WTC11 (cell line): ENCODE measurements at regions not wholly inside any gene's neighbourhood (a gene's known extent, or its start where the extent isn't known, plus 50 kb on each side); places are given as distances from the start of the nearest gene placed in this dataset.

ENCODE experiments used
- ATAC-seq: fragments of 200-7000 bp; cut with Tn5 transposase; 2 replicates; pipeline ENCODE4 v1.10.0; 2021; ENCODE audit warnings: mild to moderate bottlenecking, moderate library complexity
- CTCF ChIA-PET: fragments of 300-600 bp; sonication (Branson Sonifier 250); formaldehyde crosslinking; loops from one replicate; lab custom pipeline; 2021; ENCODE audit warnings: antibody characterized with exemption; lab: Charles Lee
- POLR2A ChIA-PET: fragments of 350-600 bp; sonication (Branson Sonifier 250); formaldehyde crosslinking; loops from one replicate; lab custom pipeline; 2021; ENCODE audit warnings: antibody characterized with exemption; lab: Charles Lee
- DNase-seq: peaks from one replicate; pipeline ENCODE4 v3.0.0; 2021; ENCODE audit warnings: low spot score
- H3K27ac Mint-ChIP-seq: 2 replicates; pipeline ENCODE4 v1.8.0; 2021; ENCODE audit warnings: mixed read lengths
- H3K27me3 Mint-ChIP-seq: 2 replicates; pipeline ENCODE4 v1.8.0; 2021; ENCODE audit warnings: low read depth, mild to moderate bottlenecking, moderate library complexity, mixed read lengths
- H3K36me3 Mint-ChIP-seq: 2 replicates; pipeline ENCODE4 v1.8.0; 2021; ENCODE audit warnings: mixed read lengths
- H3K4me1 Mint-ChIP-seq: 2 replicates; pipeline ENCODE4 v1.8.0; 2022; ENCODE audit warnings: mixed read lengths
- H3K4me3 Mint-ChIP-seq: 2 replicates; pipeline ENCODE4 v1.8.0; 2021; ENCODE audit warnings: mild to moderate bottlenecking, moderate library complexity, mixed read lengths
- H3K9me3 Mint-ChIP-seq: 2 replicates; pipeline ENCODE4 v1.8.0; 2021; ENCODE audit warnings: mixed read lengths
- CBFB ChIP-seq: sonication (generic); formaldehyde crosslinking; IDR thresholded peaks from 2 replicates; pipeline ENCODE4 v1.8.1; 2022; ENCODE audit warnings: mild to moderate bottlenecking, low read depth, missing genetic modification reagents
- CREM ChIP-seq: sonication (generic); formaldehyde crosslinking; IDR thresholded peaks from 2 replicates; pipeline ENCODE4 v1.8.1; 2022; ENCODE audit warnings: mild to moderate bottlenecking, missing genetic modification reagents, moderate library complexity
- ELF4 ChIP-seq: sonication (generic); formaldehyde crosslinking; IDR thresholded peaks from 2 replicates; pipeline ENCODE4 v1.8.1; 2022; ENCODE audit warnings: low read depth, mild to moderate bottlenecking, moderate library complexity, missing genetic modification reagents
- ERG ChIP-seq: fragments of 250-450 bp; sonication (Bioruptor Pico); IDR thresholded peaks from 2 replicates; pipeline ENCODE4 v1.8.0; 2021; ENCODE audit warnings: mild to moderate bottlenecking
- ETV6 ChIP-seq: sonication (generic); formaldehyde crosslinking; IDR thresholded peaks from 2 replicates; pipeline ENCODE4 v1.8.1; 2022; ENCODE audit warnings: mild to moderate bottlenecking, missing genetic modification reagents
- FOXP4 ChIP-seq: sonication (generic); formaldehyde crosslinking; IDR thresholded peaks from 2 replicates; pipeline ENCODE4 v1.8.0; 2022; ENCODE audit warnings: mild to moderate bottlenecking, missing genetic modification reagents
- GTF2I ChIP-seq: fragments of 250-450 bp; sonication (Bioruptor Pico); conservative IDR thresholded peaks from 2 replicates; pipeline ENCODE4 v1.4.0; 2021; ENCODE audit warnings: mild to moderate bottlenecking
- IRF1 ChIP-seq: sonication (generic); formaldehyde crosslinking; IDR thresholded peaks from 2 replicates; pipeline ENCODE4 v1.8.0; 2023; ENCODE audit warnings: missing genetic modification reagents
- JUN ChIP-seq: sonication (generic); formaldehyde crosslinking; IDR thresholded peaks from 2 replicates; pipeline ENCODE4 v1.8.0; 2023; ENCODE audit warnings: mild to moderate bottlenecking, missing genetic modification reagents
- MLX ChIP-seq: sonication (generic); formaldehyde crosslinking; IDR thresholded peaks from 2 replicates; pipeline ENCODE4 v1.8.1; 2023; ENCODE audit warnings: mild to moderate bottlenecking, missing genetic modification reagents, moderate library complexity
- MXD4 ChIP-seq: fragments of 250-450 bp; sonication (Bioruptor Pico); IDR thresholded peaks from 2 replicates; pipeline ENCODE4 v1.8.0; 2021; ENCODE audit warnings: mild to moderate bottlenecking, moderate library complexity, borderline replicate concordance
- MYBL2 ChIP-seq: sonication (generic); formaldehyde crosslinking; IDR thresholded peaks from 2 replicates; pipeline ENCODE4 v1.8.1; 2023; ENCODE audit warnings: mild to moderate bottlenecking, moderate library complexity, missing genetic modification reagents
- OVOL2 ChIP-seq: fragments of 250-450 bp; sonication (Bioruptor Pico); IDR thresholded peaks from 2 replicates; pipeline ENCODE4 v1.9.0; 2021; ENCODE audit warnings: mild to moderate bottlenecking, borderline replicate concordance
- PRRX2 ChIP-seq: fragments of 250-450 bp; sonication (Bioruptor Pico); IDR thresholded peaks from 2 replicates; pipeline ENCODE4 v1.8.0; 2021; ENCODE audit warnings: mild to moderate bottlenecking
- TP53 ChIP-seq: sonication (generic); formaldehyde crosslinking; IDR thresholded peaks from 2 replicates; pipeline ENCODE4 v1.8.1; 2023; ENCODE audit warnings: mild to moderate bottlenecking, missing genetic modification reagents
- ZBTB21 ChIP-seq: sonication (generic); formaldehyde crosslinking; IDR thresholded peaks from 2 replicates; pipeline ENCODE4 v1.8.1; 2023; ENCODE audit warnings: mild to moderate bottlenecking, missing genetic modification reagents, borderline replicate concordance
- ZNF138 ChIP-seq: sonication (generic); formaldehyde crosslinking; conservative IDR thresholded peaks from 2 replicates; pipeline ENCODE4 v1.8.1; 2022; ENCODE audit warnings: mild to moderate bottlenecking, moderate library complexity, missing genetic modification reagents
- TF ChIP-seq, protein P1 (sequence below): sonication (generic); formaldehyde crosslinking; IDR thresholded peaks from 2 replicates; pipeline ENCODE4 v1.8.1; 2022; ENCODE audit warnings: low read depth, missing genetic modification reagents, borderline replicate concordance
- TF ChIP-seq, protein P2 (sequence below): sonication (generic); formaldehyde crosslinking; IDR thresholded peaks from 2 replicates; pipeline ENCODE4 v1.8.0; 2022; ENCODE audit warnings: mild to moderate bottlenecking, missing genetic modification reagents
- TF ChIP-seq, protein P3 (sequence below): sonication (generic); formaldehyde crosslinking; IDR thresholded peaks from 2 replicates; pipeline ENCODE4 v1.8.0; 2023; ENCODE audit warnings: missing genetic modification reagents, mild to moderate bottlenecking, borderline replicate concordance

DNA sequence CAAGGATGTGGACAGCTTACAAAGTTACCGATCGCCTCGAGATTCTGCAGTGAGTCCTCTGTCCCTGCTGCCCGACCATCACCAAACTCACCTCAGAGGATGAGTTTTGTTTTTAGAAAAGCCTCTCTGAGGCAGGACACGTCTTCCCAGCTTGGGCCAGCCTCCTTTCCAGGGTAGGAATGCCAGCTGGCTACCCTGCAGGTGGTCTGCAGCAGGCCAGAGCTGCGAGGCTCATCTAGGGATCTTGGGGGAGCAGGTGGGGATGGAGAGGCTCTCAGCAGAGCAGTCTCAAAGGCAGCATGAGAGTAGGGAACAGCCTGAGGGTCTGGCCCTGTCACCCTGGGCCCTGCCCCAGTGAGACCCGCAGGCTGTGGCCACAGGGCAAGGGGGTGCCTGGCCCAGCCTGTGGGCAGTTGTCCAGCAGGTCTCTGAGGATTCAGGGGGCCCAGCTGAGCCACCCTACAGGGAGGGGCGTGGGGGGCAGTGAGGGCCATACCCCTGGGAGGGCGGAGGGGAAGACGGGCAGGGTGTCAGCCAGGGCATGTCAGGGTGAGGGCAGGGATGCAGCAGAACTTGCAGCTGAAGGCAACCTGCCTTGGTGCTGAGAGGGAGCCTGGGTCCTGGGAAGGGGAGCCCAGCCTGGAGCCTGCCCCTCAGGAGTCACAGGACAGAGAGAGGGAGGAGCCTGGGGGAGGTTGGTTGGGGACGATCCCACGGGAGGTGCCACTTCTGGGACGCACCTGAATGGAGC, 57.3 kb upstream of the TPM4 start (continued):
- TF ChIP-seq ZNF138, result no peak
- TF ChIP-seq FOXP4 (CRISPR knock-in tag), result no peak
- TF ChIP-seq, protein P1, sequence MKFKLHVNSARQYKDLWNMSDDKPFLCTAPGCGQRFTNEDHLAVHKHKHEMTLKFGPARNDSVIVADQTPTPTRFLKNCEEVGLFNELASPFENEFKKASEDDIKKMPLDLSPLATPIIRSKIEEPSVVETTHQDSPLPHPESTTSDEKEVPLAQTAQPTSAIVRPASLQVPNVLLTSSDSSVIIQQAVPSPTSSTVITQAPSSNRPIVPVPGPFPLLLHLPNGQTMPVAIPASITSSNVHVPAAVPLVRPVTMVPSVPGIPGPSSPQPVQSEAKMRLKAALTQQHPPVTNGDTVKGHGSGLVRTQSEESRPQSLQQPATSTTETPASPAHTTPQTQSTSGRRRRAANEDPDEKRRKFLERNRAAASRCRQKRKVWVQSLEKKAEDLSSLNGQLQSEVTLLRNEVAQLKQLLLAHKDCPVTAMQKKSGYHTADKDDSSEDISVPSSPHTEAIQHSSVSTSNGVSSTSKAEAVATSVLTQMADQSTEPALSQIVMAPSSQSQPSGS (CRISPR knock-in tag), result no peak
- TF ChIP-seq ZBTB21 (CRISPR knock-in tag), result no peak
- TF ChIP-seq, protein P2, sequence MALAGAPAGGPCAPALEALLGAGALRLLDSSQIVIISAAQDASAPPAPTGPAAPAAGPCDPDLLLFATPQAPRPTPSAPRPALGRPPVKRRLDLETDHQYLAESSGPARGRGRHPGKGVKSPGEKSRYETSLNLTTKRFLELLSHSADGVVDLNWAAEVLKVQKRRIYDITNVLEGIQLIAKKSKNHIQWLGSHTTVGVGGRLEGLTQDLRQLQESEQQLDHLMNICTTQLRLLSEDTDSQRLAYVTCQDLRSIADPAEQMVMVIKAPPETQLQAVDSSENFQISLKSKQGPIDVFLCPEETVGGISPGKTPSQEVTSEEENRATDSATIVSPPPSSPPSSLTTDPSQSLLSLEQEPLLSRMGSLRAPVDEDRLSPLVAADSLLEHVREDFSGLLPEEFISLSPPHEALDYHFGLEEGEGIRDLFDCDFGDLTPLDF (CRISPR knock-in tag), result no peak
- TF ChIP-seq PRRX2, result no peak
- no peak for TF ChIP-seq CREM (CRISPR knock-in tag)
- TF ChIP-seq MLX, result no peak
- TF ChIP-seq, protein P3, sequence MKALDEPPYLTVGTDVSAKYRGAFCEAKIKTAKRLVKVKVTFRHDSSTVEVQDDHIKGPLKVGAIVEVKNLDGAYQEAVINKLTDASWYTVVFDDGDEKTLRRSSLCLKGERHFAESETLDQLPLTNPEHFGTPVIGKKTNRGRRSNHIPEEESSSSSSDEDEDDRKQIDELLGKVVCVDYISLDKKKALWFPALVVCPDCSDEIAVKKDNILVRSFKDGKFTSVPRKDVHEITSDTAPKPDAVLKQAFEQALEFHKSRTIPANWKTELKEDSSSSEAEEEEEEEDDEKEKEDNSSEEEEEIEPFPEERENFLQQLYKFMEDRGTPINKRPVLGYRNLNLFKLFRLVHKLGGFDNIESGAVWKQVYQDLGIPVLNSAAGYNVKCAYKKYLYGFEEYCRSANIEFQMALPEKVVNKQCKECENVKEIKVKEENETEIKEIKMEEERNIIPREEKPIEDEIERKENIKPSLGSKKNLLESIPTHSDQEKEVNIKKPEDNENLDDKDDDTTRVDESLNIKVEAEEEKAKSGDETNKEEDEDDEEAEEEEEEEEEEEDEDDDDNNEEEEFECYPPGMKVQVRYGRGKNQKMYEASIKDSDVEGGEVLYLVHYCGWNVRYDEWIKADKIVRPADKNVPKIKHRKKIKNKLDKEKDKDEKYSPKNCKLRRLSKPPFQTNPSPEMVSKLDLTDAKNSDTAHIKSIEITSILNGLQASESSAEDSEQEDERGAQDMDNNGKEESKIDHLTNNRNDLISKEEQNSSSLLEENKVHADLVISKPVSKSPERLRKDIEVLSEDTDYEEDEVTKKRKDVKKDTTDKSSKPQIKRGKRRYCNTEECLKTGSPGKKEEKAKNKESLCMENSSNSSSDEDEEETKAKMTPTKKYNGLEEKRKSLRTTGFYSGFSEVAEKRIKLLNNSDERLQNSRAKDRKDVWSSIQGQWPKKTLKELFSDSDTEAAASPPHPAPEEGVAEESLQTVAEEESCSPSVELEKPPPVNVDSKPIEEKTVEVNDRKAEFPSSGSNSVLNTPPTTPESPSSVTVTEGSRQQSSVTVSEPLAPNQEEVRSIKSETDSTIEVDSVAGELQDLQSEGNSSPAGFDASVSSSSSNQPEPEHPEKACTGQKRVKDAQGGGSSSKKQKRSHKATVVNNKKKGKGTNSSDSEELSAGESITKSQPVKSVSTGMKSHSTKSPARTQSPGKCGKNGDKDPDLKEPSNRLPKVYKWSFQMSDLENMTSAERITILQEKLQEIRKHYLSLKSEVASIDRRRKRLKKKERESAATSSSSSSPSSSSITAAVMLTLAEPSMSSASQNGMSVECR (CRISPR knock-in tag), result no peak
- TF ChIP-seq MXD4, result no peak
- no peak for TF ChIP-seq MYBL2 (CRISPR knock-in tag)
- TF ChIP-seq CBFB (CRISPR knock-in tag), result no peak
- TF ChIP-seq, all 79 proteins: peak for 0

GRCh38 chr19:16019691-16020448, 56.4 kb upstream of the TPM4 start:
- H3K4me3 Mint-ChIP-seq, result no peak overlapping the region
- CTCF ChIA-PET, result interaction anchor here (0.8 kb wide), 1 partner anchor 42 kb away, joined by 5 read pairs; no protein-coding TSS in a partner anchor
- H3K9me3 Mint-ChIP-seq, result no peaks in the 10 kb centered on the region
- POLR2A ChIA-PET, result no interaction called here
- no peak for DNase-seq
- no peaks in the 10 kb centered on the region for H3K4me1 Mint-ChIP-seq
- ATAC-seq, result no peak
- H3K27me3 Mint-ChIP-seq, result no peaks in the 10 kb centered on the region
- no peaks in the 10 kb centered on the region for H3K36me3 Mint-ChIP-seq
- no peak overlapping the region for H3K27ac Mint-ChIP-seq
- TF ChIP-seq IRF1 (no peak), OVOL2 (CRISPR knock-in tag) (no peak), GTF2I (no peak), ERG (CRISPR knock-in tag) (no peak), ELF4 (no peak), PRRX2 (no peak), JUN (CRISPR knock-in tag) (no peak), ETV6 (CRISPR knock-in tag) (no peak), FOXP4 (CRISPR knock-in tag) (no peak), TP53 (no peak)
